Upper lobe of left lung (tissue), 4 donors: ENCODE measurements at regions not wholly inside any gene's neighbourhood (a gene's known extent, or its start where the extent isn't known, plus 50 kb on each side); places are given as distances from the start of the nearest gene placed in this dataset.

Source experiments
- CTCF ChIP-seq, 6 experiments: fragments of 450-650 bp in 4 of 6; fragments of 200-600 bp in 2 of 6; sonication (generic) in 2 of 6; IDR thresholded peaks; one replicate each; pipeline ENCODE4 v1.5.1; 2016 to 2019; ENCODE audit warnings: antibody characterized with exemption in 6 of 6
- EP300 ChIP-seq, 4 donors: sonication (generic); formaldehyde crosslinking; IDR thresholded peaks; one replicate each; pipeline ENCODE4 v1.5.1; 2017; ENCODE audit warnings: antibody characterized with exemption in 4 of 4, control low read depth in 2 of 4
- POLR2A ChIP-seq, 4 donors: fragments of 450-650 bp; IDR thresholded peaks; one replicate each; pipeline ENCODE4 v1.5.1; 2016 to 2017; ENCODE audit warnings: antibody characterized with exemption in 4 of 4, mild to moderate bottlenecking in 2 of 4

GRCh38 chr2:37579192-37579713 lies 92.2 kb downstream of the CDC42EP3 start:
- no peak for TF ChIP-seq CTCF (IDR thresholded peaks at IDR 0.05)
- no peak for TF ChIP-seq POLR2A (IDR thresholded peaks at IDR 0.05)
- no peak for TF ChIP-seq EP300 (IDR thresholded peaks at IDR 0.05)
